Motor neuron (in vitro differentiated cells): ENCODE measurements at regions not wholly inside any gene's neighbourhood (a gene's known extent, or its start where the extent isn't known, plus 50 kb on each side); places are given as distances from the start of the nearest gene placed in this dataset.

Experiments
- ATAC-seq, 8 experiments: fragments of 200-7000 bp; cut with Tn5 transposase; replicated peaks in 6 of 8; 2 replicates each; pipeline ENCODE4 v1.8.0; 2021; ENCODE audit warnings: mild to moderate bottlenecking in 8 of 8, moderate library complexity in 8 of 8
- H3K27ac ChIP-seq, 2 donors: fragments of 250-450 bp; sonication (Bioruptor Pico); 2 replicates each; pipeline ENCODE4 v1.9.0; 2021; ENCODE audit warnings: antibody characterized with exemption in 2 of 2, mild to moderate bottlenecking in 2 of 2, moderate library complexity in 1 of 2
- H3K4me1 ChIP-seq, 2 donors: fragments of 250-450 bp; sonication (Bioruptor Pico); replicated peaks in 1 of 2; 2 replicates each; pipeline ENCODE4 v1.6.1; 2021; ENCODE audit warnings: antibody characterized with exemption in 2 of 2, mild to moderate bottlenecking in 2 of 2, moderate library complexity in 1 of 2
- H3K4me3 ChIP-seq, 5 donors: fragments of 250-450 bp; sonication (Bioruptor Pico); 2 replicates each; pipeline ENCODE4 v1.9.0; 2021; ENCODE audit warnings: antibody characterized with exemption in 5 of 5, mild to moderate bottlenecking in 5 of 5, moderate library complexity in 4 of 5
- WGBS, 10 experiments: fragments of 450-650 bp; shearing (Covaris generic); methylation state at CpG; one replicate each; pipeline ENCODE4 v1.0.0; 2022; 5-methylcytosine and 5-hydroxymethylcytosine counted together
- in situ Hi-C, 9 experiments: fragments of 400-800 bp; cut with MboI; loops; one replicate each; pipeline ENCODE4 v1.15.0; 2021; ENCODE audit warnings: low sequenced_read_pairs in 9 of 9, low pct_unique_long_range_greater_than_20kb in 2 of 9; ENCODE audit not compliant: unreplicated experiment in 9 of 9

- no peak overlapping the region for H3K4me3 ChIP-seq
- in situ Hi-C loops, result no loop called here
- no peak for ATAC-seq
- 40 to 100% (median 87%) methylated on average over 1 to 7 of the region's 7 CpGs for WGBS, 10 experiments
- peaks cover 3 to 6% of the 10 kb centered on the region in 2 donors for H3K4me1 ChIP-seq
- no peak overlapping the region for H3K27ac ChIP-seq
These were observed 204.7 kb upstream of the ZNF32 start for GRCh38 chr10:43853369-43853768.

DNA sequence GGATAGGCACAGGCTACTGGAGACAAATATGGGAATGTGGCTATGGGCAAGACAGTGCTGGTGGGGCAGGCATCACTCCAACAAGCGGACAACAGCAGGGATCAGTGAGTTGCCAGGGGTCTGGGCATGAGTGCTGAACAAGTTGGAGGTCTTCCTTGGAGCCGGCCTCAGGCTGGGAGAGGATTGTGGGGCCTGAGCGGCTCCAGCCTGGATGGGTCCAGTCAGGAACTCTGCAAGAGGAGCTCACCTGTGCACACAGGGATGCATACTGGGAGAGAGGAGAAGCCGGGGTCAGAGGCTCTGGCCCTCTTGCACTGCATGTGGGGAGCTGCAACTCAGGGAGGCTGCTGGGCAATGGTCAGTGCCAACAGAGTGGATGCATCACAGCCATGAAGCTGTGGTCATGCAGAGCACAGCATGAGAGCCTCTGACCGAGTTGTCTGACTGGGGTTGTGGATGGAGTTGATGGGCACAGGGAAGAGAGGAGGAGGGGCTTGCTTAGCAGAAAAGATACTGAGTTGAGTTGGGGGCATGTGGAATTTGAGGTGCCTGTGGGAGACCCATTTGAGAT is 204.0 kb upstream of the ZNF32 start:
- H3K27ac ChIP-seq, result no peak overlapping the region
- H3K4me3 ChIP-seq, result no peak overlapping the region
- no peak for ATAC-seq
- WGBS, 10 experiments, result 62 to 100% (median 80%) methylated on average over 1 to 4 of the region's 5 CpGs; no CpG with 5 or more reads in 5 of the 10 experiments
- peaks cover 3 to 6% of the 10 kb centered on the region in 2 donors for H3K4me1 ChIP-seq
- in situ Hi-C loops, result no loop called here

- Histone ChIP-seq H3K27ac (no peak overlapping the region), H3K4me1 (peaks cover 3 to 6% of the 10 kb centered on the region in 2 donors), H3K4me3 (no peak overlapping the region)
- in situ Hi-C loops, result no loop called here
- no peak for ATAC-seq
- WGBS, 10 experiments, result 40 to 88% (median 80%) methylated on average over 1 to 5 of the region's 9 CpGs; no CpG with 5 or more reads in 5 of the 10 experiments
These were observed 203.5 kb upstream of the ZNF32 start for GRCh38 chr10:43852149-43852548.

DNA sequence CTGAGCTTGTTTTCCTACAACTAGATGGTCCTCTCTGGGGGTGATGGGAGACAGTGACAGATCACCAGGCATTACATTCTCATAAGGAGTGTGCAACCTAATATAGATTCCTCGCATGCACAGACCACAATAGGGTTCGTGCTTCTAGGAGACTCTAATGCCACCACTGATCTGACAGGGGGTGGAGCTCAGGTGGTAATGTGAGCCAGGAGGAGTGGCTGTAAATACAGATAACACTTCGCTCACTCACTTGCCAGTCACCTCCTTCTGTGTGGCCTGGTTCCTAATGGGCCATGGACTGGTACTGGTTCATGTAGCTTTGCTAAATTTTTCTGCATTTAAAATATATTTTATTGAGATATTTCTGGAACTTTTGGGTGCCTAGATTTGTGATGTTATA is 202.3 kb upstream of the ZNF32 start:
- WGBS, 10 experiments, result 50 to 87% (median 67%) methylated on average over 1 to 3 of the region's 3 CpGs; no CpG with 5 or more reads in 5 of the 10 experiments
- in situ Hi-C loops, result no loop called here
- Histone ChIP-seq H3K4me3 (no peak overlapping the region), H3K4me1 (peaks cover 3 to 6% of the 10 kb centered on the region in 2 donors), H3K27ac (no peak overlapping the region)
- ATAC-seq, result no peak

GRCh38 chr10:43849551-43849950 is 200.9 kb upstream of the ZNF32 start:
- WGBS, 10 experiments, result 60 to 100% (median 93%) methylated on average over 1 to 2 of the region's 3 CpGs; no CpG with 5 or more reads in 6 of the 10 experiments
- H3K27ac ChIP-seq, result no peak overlapping the region
- no peak for ATAC-seq
- H3K4me3 ChIP-seq, result no peak overlapping the region
- in situ Hi-C loops, result no loop called here
- peaks cover 0 to 6% of the 10 kb centered on the region in 2 donors for H3K4me1 ChIP-seq

GRCh38 chr10:43846968-43847367 is 198.3 kb upstream of the ZNF32 start:
- WGBS, 10 experiments, result 55 to 100% (median 64%) methylated on average over 1 to 3 of the region's 4 CpGs; no CpG with 5 or more reads in 3 of the 10 experiments
- Histone ChIP-seq H3K27ac (no peak overlapping the region), H3K4me1 (peaks cover 10 to 12% of the 10 kb centered on the region in 2 donors), H3K4me3 (no peak overlapping the region)
- in situ Hi-C loops, result no loop called here
- ATAC-seq, result no peak

- H3K4me3 ChIP-seq, result no peak overlapping the region
- no peak overlapping the region for H3K27ac ChIP-seq
These were observed 197.6 kb upstream of the ZNF32 start for GRCh38 chr10:43846187-43846680.

DNA sequence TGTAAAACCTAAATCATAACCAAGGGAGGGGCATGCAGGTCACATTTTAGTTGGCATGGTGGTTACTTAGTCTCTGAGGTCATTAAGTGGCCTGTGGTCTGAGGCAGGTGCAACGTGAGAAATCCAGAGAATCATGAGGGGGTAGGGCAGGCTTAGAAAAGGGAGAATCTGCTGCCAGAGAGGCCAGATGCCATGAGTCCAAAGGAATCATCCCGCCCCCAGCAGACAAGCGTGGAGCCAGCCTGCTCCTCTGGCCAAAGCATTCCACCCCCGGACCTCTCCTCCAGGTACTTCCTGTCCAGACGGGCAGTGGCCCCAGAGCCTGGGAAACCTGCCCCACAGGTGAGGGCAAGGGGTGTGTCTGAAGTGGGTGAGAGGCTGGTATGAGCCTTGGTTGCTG is 196.4 kb upstream of the ZNF32 start:
- no peak for ATAC-seq
- Histone ChIP-seq H3K4me1 (peaks cover 12 to 14% of the 10 kb centered on the region in 2 donors), H3K4me3 (no peak overlapping the region), H3K27ac (no peak overlapping the region)
- in situ Hi-C loops, result no loop called here
- 83 to 100% (median 92%) methylated on average over 1 to 5 of the region's 5 CpGs; no CpG with 5 or more reads in 4 of the 10 experiments for WGBS, 10 experiments

More at GRCh38 chr10:43846187-43846680, 197.6 kb upstream of the ZNF32 start:
- 2 to 95% (median 44%) methylated on average over 1 to 8 of the region's 11 CpGs; no CpG with 5 or more reads in 6 of the 10 experiments for WGBS, 10 experiments
- H3K4me1 ChIP-seq, result peaks cover 10 to 12% of the 10 kb centered on the region in 2 donors
- ATAC-seq, result peak in 3 of 8 experiments; percentile 83 to 87 (median 84)
- in situ Hi-C loops, result no loop called here

GRCh38 chr10:43844221-43844620 is 195.5 kb upstream of the ZNF32 start:
- ATAC-seq, result no peak
- 27 to 100% (median 70%) methylated on average over 1 to 3 of the region's 4 CpGs; no CpG with 5 or more reads in 1 of the 10 experiments for WGBS, 10 experiments
- H3K4me1 ChIP-seq, result peaks cover 12 to 16% of the 10 kb centered on the region in 2 donors
- no peak overlapping the region for H3K4me3 ChIP-seq
- in situ Hi-C loops, result no loop called here
- no peak overlapping the region for H3K27ac ChIP-seq

- ATAC-seq, result peak in 7 of 8 experiments; percentile 45 to 98 (median 93)
- Histone ChIP-seq H3K27ac (no peak overlapping the region), H3K4me1 (peaks cover 12 to 16% of the 10 kb centered on the region in 2 donors), H3K4me3 (no peak overlapping the region)
- 14 to 97% (median 81%) methylated on average over 2 to 7 of the region's 9 CpGs for WGBS, 10 experiments
- in situ Hi-C loops, result no loop called here
These were observed 194.8 kb upstream of the ZNF32 start for GRCh38 chr10:43843321-43844101.

DNA sequence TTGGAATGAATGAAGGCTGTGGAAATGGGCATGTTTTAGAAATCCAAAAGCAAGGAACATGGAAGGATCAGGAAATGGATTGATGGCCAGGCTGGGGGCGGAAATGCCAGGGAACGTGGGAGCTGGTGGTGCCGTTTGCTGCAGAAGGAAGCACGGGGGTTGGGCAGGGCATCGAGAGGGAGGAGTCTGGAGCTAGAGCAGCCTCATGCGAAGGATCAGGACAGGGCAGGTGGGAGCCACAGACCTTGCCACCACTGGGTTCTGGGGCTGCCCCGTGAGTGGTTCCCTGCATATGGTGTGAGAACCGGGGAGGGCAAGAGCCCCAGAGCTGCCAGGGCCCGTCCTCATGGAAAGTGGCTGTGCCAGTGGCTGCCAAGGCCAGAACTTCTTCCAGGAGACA is 193.8 kb upstream of the ZNF32 start:
- 54 to 93% (median 81%) methylated on average over 3 to 5 of the region's 9 CpGs; no CpG with 5 or more reads in 5 of the 10 experiments for WGBS, 10 experiments
- no peak for ATAC-seq
- in situ Hi-C loops, result no loop called here

GRCh38 chr10:43842072-43842471 is 193.4 kb upstream of the ZNF32 start:
- H3K27ac ChIP-seq, result no peak overlapping the region
- 70 to 88% (median 80%) methylated on average over 1 to 3 of the region's 6 CpGs; no CpG with 5 or more reads in 7 of the 10 experiments for WGBS, 10 experiments
- no peak for ATAC-seq
- in situ Hi-C loops, result no loop called here
- H3K4me1 ChIP-seq, result peaks cover 12 to 16% of the 10 kb centered on the region in 2 donors
- no peak overlapping the region for H3K4me3 ChIP-seq

More for the DNA sequence above, 193.8 kb upstream of the ZNF32 start:
- Histone ChIP-seq H3K4me1 (peaks cover 12 to 16% of the 10 kb centered on the region in 2 donors), H3K27ac (no peak overlapping the region), H3K4me3 (no peak overlapping the region)

DNA sequence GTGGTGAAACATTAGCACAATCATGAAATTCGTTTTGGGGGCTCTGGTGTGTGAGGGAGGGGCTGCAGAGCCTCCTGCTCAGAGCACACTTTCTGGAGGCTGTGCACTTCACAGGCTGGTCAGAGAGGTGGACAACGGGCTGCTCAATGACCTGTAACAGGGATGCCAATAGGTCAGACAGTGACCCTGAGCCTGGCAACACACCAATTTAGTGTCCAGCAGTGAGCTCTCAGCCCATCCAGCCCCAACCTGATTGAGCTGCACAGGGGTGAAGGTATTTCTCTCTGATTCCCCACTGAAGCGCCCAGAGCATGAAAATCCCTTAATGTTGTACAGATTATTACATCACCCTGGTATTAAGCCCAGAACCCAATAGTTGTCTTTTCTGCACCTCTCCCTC is 191.3 kb upstream of the ZNF32 start:
- WGBS, 10 experiments, result 0 to 100% (median 45%) methylated on average over 1 to 3 of the region's 3 CpGs; no CpG with 5 or more reads in 2 of the 10 experiments
- in situ Hi-C loops, result no loop called here
- H3K4me1 ChIP-seq, result peaks cover 12 to 16% of the 10 kb centered on the region in 2 donors
- no peak for ATAC-seq
- H3K27ac ChIP-seq, result no peak overlapping the region
- H3K4me3 ChIP-seq, result no peak overlapping the region
